K562 (cell line): ENCODE measurements at regions not wholly inside any gene's neighbourhood (a gene's known extent, or its start where the extent isn't known, plus 50 kb on each side); places are given as distances from the start of the nearest gene placed in this dataset.

Source experiments
- ATAC-seq: fragments of 200-7000 bp; cut with Tn5 transposase; 3 replicates; pipeline ENCODE4 v1.9.1; 2020; ENCODE audit warnings: moderate library complexity
- BruUV-seq: library from RNA; stranded (reverse); fragments of 400-500 nt; replicated peaks from 2 replicates; lab custom pipeline; 2021; lab: Mats Ljungman, UMichigan
- CTCF ChIA-PET: fragments of 300-600 bp; formaldehyde crosslinking; extraction: SDS; loops from one replicate; lab custom pipeline; 2021; ENCODE audit warnings: low intra/inter-chr PET ratio; lab: Yijun Ruan, JAX
- POLR2A ChIA-PET: fragments of 300-600, 350-650 bp; sonication (Branson Sonifier 250); formaldehyde crosslinking; extraction: SDS; loops from one replicate; lab custom pipeline; 2021; ENCODE audit warnings: antibody characterized with exemption, inconsistent platforms; lab: Yijun Ruan, JAX
- DNase-seq, 4 experiments: peaks; one replicate each; pipeline versions ENCODE4 v3.0.0 to v3.0.0-alpha.2; 2011 to 2018; ENCODE audit warnings: low spot score in 3 of 4, mixed read lengths in 3 of 4; ENCODE audit errors: extremely low read depth in 1 of 4
- FAIRE-seq: peaks from 2 replicates; lab custom pipeline; 2011; peaks lifted over from hg19 to GRCh38; lab: Jason Lieb, UNC
- H2AFZ ChIP-seq: 2 replicates; pipeline ENCODE4 v1.6.0; 2011; ENCODE audit warnings: low read depth, low read length, control low read depth, inconsistent platforms
- H3K27ac ChIP-seq: fragments of 200-600 bp; 3 replicates; pipeline ENCODE4 v1.8.0; 2011; ENCODE audit warnings: low read depth, mild to moderate bottlenecking, control low read depth, inconsistent platforms, low read length, moderate library complexity, mixed read lengths; ENCODE audit errors: extremely low read depth
- H3K27me3 ChIP-seq, 2 experiments: fragments of 300-600 bp in 1 of 2; 2 replicates in 1 of 2; 3 replicates in 1 of 2; pipeline versions ENCODE4 v1.6.0 to v1.8.0; 2011; ENCODE audit warnings: inconsistent platforms in 2 of 2, low read length in 2 of 2, mild to moderate bottlenecking in 1 of 2, mixed read lengths in 1 of 2, moderate library complexity in 1 of 2; ENCODE audit not compliant: control insufficient read depth in 2 of 2, insufficient read depth in 2 of 2
- H3K36me3 ChIP-seq: fragments of 300-600 bp; 3 replicates; pipeline ENCODE4 v1.8.0; 2011; ENCODE audit warnings: mild to moderate bottlenecking, low read length, inconsistent platforms; ENCODE audit not compliant: control insufficient read depth, insufficient read depth
- H3K4me1 ChIP-seq, 2 experiments: fragments of 200-600 bp in 1 of 2; replicated peaks in 1 of 2; 2 replicates in 1 of 2; 3 replicates in 1 of 2; pipeline versions ENCODE4 v1.5.1 to v1.8.0; 2011; ENCODE audit warnings: inconsistent platforms in 2 of 2, low read length in 2 of 2, mild to moderate bottlenecking in 1 of 2, mixed read lengths in 1 of 2, moderate library complexity in 1 of 2; ENCODE audit not compliant: control insufficient read depth in 2 of 2, insufficient read depth in 2 of 2
- H3K4me2 ChIP-seq: 2 replicates; pipeline ENCODE4 v1.6.1; 2011; ENCODE audit warnings: low read length, control low read depth, inconsistent platforms, mixed read lengths; ENCODE audit not compliant: insufficient read depth
- H3K4me3 ChIP-seq: fragments of 200-600 bp; sonication (generic), shearing (Covaris generic); 2 replicates; pipeline ENCODE4 v1.5.1; 2016; ENCODE audit warnings: control low read depth, inconsistent platforms
- H3K79me2 ChIP-seq: fragments of 200-600 bp; 3 replicates; pipeline ENCODE4 v1.8.0; 2011; ENCODE audit warnings: low read length, inconsistent platforms; ENCODE audit not compliant: control insufficient read depth, insufficient read depth
- H3K9ac ChIP-seq, 2 experiments: 2 replicates each; pipeline versions ENCODE4 v1.6.0 to v1.6.1; 2011; ENCODE audit warnings: low read depth in 2 of 2, low read length in 2 of 2, control low read depth in 1 of 2, inconsistent platforms in 1 of 2, mild to moderate bottlenecking in 1 of 2, mixed read lengths in 1 of 2; ENCODE audit not compliant: insufficient read depth in 1 of 2
- H3K9me1 ChIP-seq: one replicate; pipeline ENCODE4 v1.6.0; 2011; ENCODE audit warnings: inconsistent platforms, mild to moderate bottlenecking, low read length, moderate library complexity; ENCODE audit not compliant: control insufficient read depth, insufficient read depth
- H3K9me3 ChIP-seq: replicated peaks from 2 replicates; pipeline ENCODE4 v1.5.1; 2011; ENCODE audit warnings: low read depth, low read length, inconsistent platforms; ENCODE audit not compliant: control insufficient read depth, insufficient read depth
- H4K20me1 ChIP-seq: replicated peaks from 2 replicates; pipeline ENCODE4 v1.6.1; 2011; ENCODE audit warnings: low read length, inconsistent platforms, mixed read lengths; ENCODE audit not compliant: control insufficient read depth, insufficient read depth
- HDAC6 ChIP-seq: IDR thresholded peaks from 2 replicates; pipeline ENCODE4 v1.6.1; 2012; ENCODE audit warnings: low read depth, mild to moderate bottlenecking, control low read depth, inconsistent platforms, low read length, moderate library complexity
- MLLT1 ChIP-seq, 2 experiments: fragments of 450-650 bp; IDR thresholded peaks; 2 replicates each; pipeline ENCODE4 v1.6.1; 2016
- NCOA1 ChIP-seq: fragments of 450-650 bp; IDR thresholded peaks from 2 replicates; pipeline ENCODE4 v1.6.1; 2016; ENCODE audit warnings: low read depth
- PHF8 ChIP-seq: fragments of 200-600 bp; sonication (generic); IDR thresholded peaks from 2 replicates; pipeline ENCODE4 v1.6.1; 2012; ENCODE audit warnings: mixed run types, mild to moderate bottlenecking, inconsistent platforms, low read length, moderate library complexity, borderline replicate concordance
- SIX5 ChIP-seq, 2 experiments: IDR thresholded peaks; 2 replicates each; pipeline ENCODE4 v1.6.1; 2011; ENCODE audit warnings: low read length in 2 of 2, borderline replicate concordance in 1 of 2, low read depth in 1 of 2, mild to moderate bottlenecking in 1 of 2, moderate library complexity in 1 of 2; ENCODE audit not compliant: insufficient read depth in 1 of 2
- SMARCA5 ChIP-seq: fragments of 450-650 bp; IDR thresholded peaks from 2 replicates; pipeline ENCODE4 v1.6.1; 2016
- U2AF1 ChIP-seq: fragments of 200-400 bp; formaldehyde crosslinking; optimal IDR thresholded peaks from 2 replicates; pipeline ENCODE3; 2017; ENCODE audit warnings: mild to moderate bottlenecking, low read depth, low read length, moderate library complexity
- XRCC4 ChIP-seq: IDR thresholded peaks from one replicate; pipeline ENCODE4 v1.6.1; 2011; ENCODE audit not compliant: insufficient read depth, insufficient read length; ENCODE audit errors: extremely low read depth
- ZNF311 ChIP-seq: fragments of 250-450 bp; sonication (Bioruptor Pico); IDR thresholded peaks from 2 replicates; pipeline ENCODE4 v1.4.0; 2020; ENCODE audit warnings: mild to moderate bottlenecking, moderate library complexity
- ZNF561 ChIP-seq: fragments of 450-650 bp; formaldehyde crosslinking; conservative IDR thresholded peaks from 2 replicates; pipeline ENCODE4 v1.4.0; 2020; ENCODE audit warnings: mild to moderate bottlenecking, moderate library complexity
- WGBS: fragments of 100-300 bp; shearing (Covaris generic); methylation state at CpG from one replicate; pipeline ENCODE4 v1.1.6; 2016; ENCODE audit warnings: low coverage, mixed read lengths; ENCODE audit not compliant: insufficient coverage; ENCODE audit errors: missing lambda C conversion rate; 5-methylcytosine and 5-hydroxymethylcytosine counted together
- in situ Hi-C: fragments of 300-500 bp; cut with MboI; formaldehyde crosslinking; loops from 4 replicates; pipeline ENCODE4 v1.15.0; 2018; ENCODE audit warnings: inconsistent platforms, mixed read lengths
- intact Hi-C: fragments of 100-400 bp; cut with micrococcal nuclease; formaldehyde crosslinking; loops from 2 replicates; pipeline ENCODE4 v1.14.2; 2022
- TF ChIP-seq, protein P1 (sequence below), 2 experiments: fragments of 250-450 bp in 1 of 2; fragments of 450-650 bp in 1 of 2; sonication (Bioruptor Pico) in 1 of 2; IDR thresholded peaks; 2 replicates each; pipeline versions ENCODE4 v1.6.1 to v1.8.0; 2016 to 2021; ENCODE audit warnings: mild to moderate bottlenecking in 2 of 2, moderate library complexity in 2 of 2, missing compliant biosample characterization in 1 of 2, missing genetic modification characterization in 1 of 2

GRCh38 chr4:63233671-63234070, 1175.6 kb downstream of the TECRL start:
- Histone ChIP-seq H3K9me1 (no peaks in the 10 kb centered on the region), H3K9ac (no peak overlapping the region)
- FAIRE-seq, result no peak
- BruUV-seq, result no TSS peak
- in situ Hi-C loops, result no loop called here
- no peak for TF ChIP-seq SIX5 (IDR thresholded peaks at IDR 0.05; ENCODE audit: borderline replicate concordance in 1 of 2, insufficient read depth in 1 of 2, low read depth in 1 of 2, low read length in 2 of 2)
- TF ChIP-seq, protein P1, sequence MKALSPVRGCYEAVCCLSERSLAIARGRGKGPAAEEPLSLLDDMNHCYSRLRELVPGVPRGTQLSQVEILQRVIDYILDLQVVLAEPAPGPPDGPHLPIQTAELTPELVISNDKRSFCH (CRISPR knock-in tag; IDR thresholded peaks at IDR 0.05), result no peak
- TF ChIP-seq, protein P1 (tag; IDR thresholded peaks at IDR 0.05), result no peak
- TF ChIP-seq MLLT1 (IDR thresholded peaks at IDR 0.05), result no peak
- no peak for TF ChIP-seq ZNF561
- no peak for TF ChIP-seq PHF8
- TF ChIP-seq XRCC4, result no peak
- TF ChIP-seq NCOA1, result no peak
- no peak for TF ChIP-seq U2AF1
- TF ChIP-seq ZNF311 (CRISPR knock-in tag), result no peak
- TF ChIP-seq HDAC6, result no peak
- no peak for TF ChIP-seq SMARCA5
- TF ChIP-seq, all 486 proteins: peak for 0
- Histone ChIP-seq H3K36me3 (no peaks in the 10 kb centered on the region), H3K4me3 (no peak overlapping the region), H3K4me1 (no peaks in the 10 kb centered on the region), H2AFZ (no peak overlapping the region), H3K27ac (no peak overlapping the region), H3K4me2 (no peak overlapping the region), H3K79me2 (no peaks in the 10 kb centered on the region), H3K9me3 (no peaks in the 10 kb centered on the region), H3K27me3 (no peaks in the 10 kb centered on the region), H4K20me1 (no peaks in the 10 kb centered on the region)
- intact Hi-C loops, result no loop called here
- no peak for ATAC-seq
- WGBS, result 13% methylated on average over 1 of the region's 1 CpG
- POLR2A ChIA-PET, result no interaction called here
- no peak for DNase-seq
- CTCF ChIA-PET, result no interaction called here
